Upper lobe of left lung (tissue), 4 donors: ENCODE measurements at regions not wholly inside any gene's neighbourhood (a gene's known extent, or its start where the extent isn't known, plus 50 kb on each side); places are given as distances from the start of the nearest gene placed in this dataset.

Experiments
- EP300 ChIP-seq, 4 donors: sonication (generic); formaldehyde crosslinking; IDR thresholded peaks; one replicate each; pipeline ENCODE4 v1.5.1; 2017; ENCODE audit warnings: antibody characterized with exemption in 4 of 4, control low read depth in 2 of 4
- POLR2A ChIP-seq, 4 donors: fragments of 450-650 bp; IDR thresholded peaks; one replicate each; pipeline ENCODE4 v1.5.1; 2016 to 2017; ENCODE audit warnings: antibody characterized with exemption in 4 of 4, mild to moderate bottlenecking in 2 of 4
- POLR2AphosphoS5 ChIP-seq, 2 donors: sonication (generic); formaldehyde crosslinking; IDR thresholded peaks; one replicate each; pipeline ENCODE4 v1.5.1; 2017; ENCODE audit warnings: antibody characterized with exemption in 2 of 2
- TF ChIP-seq, protein P1 (sequence below), 6 experiments: fragments of 450-650 bp in 4 of 6; fragments of 200-600 bp in 2 of 6; sonication (generic) in 2 of 6; IDR thresholded peaks; one replicate each; pipeline ENCODE4 v1.5.1; 2016 to 2019; ENCODE audit warnings: antibody characterized with exemption in 6 of 6

DNA sequence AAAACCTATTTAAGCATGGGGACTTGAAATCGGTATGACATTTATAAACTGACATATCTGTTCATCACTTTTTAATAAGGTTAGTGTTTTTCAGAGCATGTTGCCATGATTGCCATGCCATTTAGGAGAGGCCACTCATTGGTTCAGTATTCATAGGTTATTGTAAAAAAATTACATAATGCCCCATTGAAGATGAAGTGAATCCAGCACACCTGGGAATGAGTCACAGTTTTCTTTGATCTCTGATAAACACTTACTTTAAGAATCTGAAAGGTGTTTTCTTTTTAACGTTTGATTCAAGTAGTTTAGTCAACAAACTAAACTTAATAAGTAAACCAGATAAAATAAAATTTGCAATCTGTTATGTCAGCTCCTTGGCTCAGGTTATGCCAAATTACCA, 278.3 kb downstream of the ARL4A start:
- TF ChIP-seq, protein P1, sequence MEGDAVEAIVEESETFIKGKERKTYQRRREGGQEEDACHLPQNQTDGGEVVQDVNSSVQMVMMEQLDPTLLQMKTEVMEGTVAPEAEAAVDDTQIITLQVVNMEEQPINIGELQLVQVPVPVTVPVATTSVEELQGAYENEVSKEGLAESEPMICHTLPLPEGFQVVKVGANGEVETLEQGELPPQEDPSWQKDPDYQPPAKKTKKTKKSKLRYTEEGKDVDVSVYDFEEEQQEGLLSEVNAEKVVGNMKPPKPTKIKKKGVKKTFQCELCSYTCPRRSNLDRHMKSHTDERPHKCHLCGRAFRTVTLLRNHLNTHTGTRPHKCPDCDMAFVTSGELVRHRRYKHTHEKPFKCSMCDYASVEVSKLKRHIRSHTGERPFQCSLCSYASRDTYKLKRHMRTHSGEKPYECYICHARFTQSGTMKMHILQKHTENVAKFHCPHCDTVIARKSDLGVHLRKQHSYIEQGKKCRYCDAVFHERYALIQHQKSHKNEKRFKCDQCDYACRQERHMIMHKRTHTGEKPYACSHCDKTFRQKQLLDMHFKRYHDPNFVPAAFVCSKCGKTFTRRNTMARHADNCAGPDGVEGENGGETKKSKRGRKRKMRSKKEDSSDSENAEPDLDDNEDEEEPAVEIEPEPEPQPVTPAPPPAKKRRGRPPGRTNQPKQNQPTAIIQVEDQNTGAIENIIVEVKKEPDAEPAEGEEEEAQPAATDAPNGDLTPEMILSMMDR (IDR thresholded peaks at IDR 0.05), result no peak
- TF ChIP-seq POLR2A (IDR thresholded peaks at IDR 0.05), result no peak
- no peak for TF ChIP-seq POLR2AphosphoS5 (IDR thresholded peaks at IDR 0.05)
- TF ChIP-seq EP300 (IDR thresholded peaks at IDR 0.05), result no peak
